ENCODE measurements at regions not wholly inside any gene's neighbourhood (a gene's known extent, or its start where the extent isn't known, plus 50 kb on each side); places are given as distances from the start of the nearest gene placed in this dataset.

DNA sequence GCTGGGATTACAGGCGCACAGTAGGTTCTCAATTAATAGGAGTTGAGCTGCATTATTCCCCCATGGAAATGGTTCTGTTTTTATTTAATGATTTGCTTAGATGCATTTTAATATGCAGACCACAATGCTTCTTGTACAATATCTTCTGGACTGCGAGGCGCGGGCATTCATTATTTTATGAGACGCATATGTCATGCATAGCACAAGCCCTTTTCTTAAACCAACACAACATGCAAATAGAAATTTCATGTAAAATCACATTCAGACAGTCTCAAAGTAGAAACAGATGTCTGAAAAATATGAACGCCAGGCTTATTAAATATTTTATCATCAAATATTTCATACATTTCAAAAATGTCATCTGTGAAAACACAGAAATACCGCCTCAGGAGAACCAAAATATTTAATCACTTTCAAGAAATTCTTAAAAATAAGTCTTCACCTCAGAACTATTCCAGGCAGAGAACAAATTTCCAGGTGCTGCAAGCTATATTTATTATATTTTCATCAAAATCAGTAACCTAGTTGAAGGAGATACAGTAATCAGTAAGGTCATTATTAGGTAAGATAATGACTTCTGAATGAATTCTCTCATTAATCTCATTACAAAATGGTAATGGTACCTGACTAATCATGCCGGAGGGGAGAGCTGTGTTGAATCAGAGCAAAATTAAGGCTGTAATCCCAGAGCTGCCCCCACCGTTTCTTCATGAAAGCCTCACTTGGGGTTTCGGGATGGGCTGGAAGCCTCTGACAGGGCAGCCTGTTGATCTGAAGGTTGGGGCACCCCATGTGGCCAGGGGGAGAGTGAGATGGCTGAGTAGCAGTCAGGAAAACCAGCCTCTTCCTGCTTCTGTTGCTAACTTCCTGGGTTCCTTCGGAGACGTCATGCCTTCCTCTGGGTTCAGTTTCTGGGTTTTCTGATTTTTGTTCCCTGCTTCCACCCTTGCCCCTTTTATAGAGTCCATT is 133.9 kb upstream of the ZNF618 start:
- Histone ChIP-seq H3K4me2 (ENCODE audit: low read length) (no peak overlapping the region), H3K27me3 (ENCODE audit: insufficient read depth, low read length) (peaks cover 15% of the 10 kb centered on the region), H3K27ac (ENCODE audit: low read depth, low read length) (no peak overlapping the region), H2AFZ (ENCODE audit: low read depth, low read length) (no peak overlapping the region), H3K36me3 (ENCODE audit: insufficient read depth, low read length) (no peaks in the 10 kb centered on the region), H3K4me1 (ENCODE audit: insufficient read depth, low read length) (peaks cover 4% of the 10 kb centered on the region), H3K9me3 (ENCODE audit: insufficient read depth, low read depth, low read length) (peaks cover 4% of the 10 kb centered on the region), H4K20me1 (ENCODE audit: insufficient read depth, low read length) (no peaks in the 10 kb centered on the region), H3K9ac (ENCODE audit: low read length) (no peak overlapping the region), H3K79me2 (ENCODE audit: insufficient read depth, low read length) (no peaks in the 10 kb centered on the region), H3K4me3 (ENCODE audit: insufficient read depth, low read depth, low read length) (no peak overlapping the region)
- peaks cover 20% of the 10 kb centered on the region for H3K27me3 Mint-ChIP-seq (ENCODE audit: low read depth, unreplicated experiment)
- no peak for DNase-seq (ENCODE audit: low read depth)
- H3K4me1 Mint-ChIP-seq (ENCODE audit: low read depth, unreplicated experiment): peaks cover 5% of the 10 kb centered on the region
- no peak overlapping the region for H3K27ac Mint-ChIP-seq (ENCODE audit: unreplicated experiment)
- H3K36me3 Mint-ChIP-seq (ENCODE audit: low read depth, unreplicated experiment): no peaks in the 10 kb centered on the region
- H3K4me3 Mint-ChIP-seq (ENCODE audit: unreplicated experiment): no peak overlapping the region
- H3K9me3 Mint-ChIP-seq (ENCODE audit: unreplicated experiment): peaks cover 11% of the 10 kb centered on the region
- TF ChIP-seq, protein P1, sequence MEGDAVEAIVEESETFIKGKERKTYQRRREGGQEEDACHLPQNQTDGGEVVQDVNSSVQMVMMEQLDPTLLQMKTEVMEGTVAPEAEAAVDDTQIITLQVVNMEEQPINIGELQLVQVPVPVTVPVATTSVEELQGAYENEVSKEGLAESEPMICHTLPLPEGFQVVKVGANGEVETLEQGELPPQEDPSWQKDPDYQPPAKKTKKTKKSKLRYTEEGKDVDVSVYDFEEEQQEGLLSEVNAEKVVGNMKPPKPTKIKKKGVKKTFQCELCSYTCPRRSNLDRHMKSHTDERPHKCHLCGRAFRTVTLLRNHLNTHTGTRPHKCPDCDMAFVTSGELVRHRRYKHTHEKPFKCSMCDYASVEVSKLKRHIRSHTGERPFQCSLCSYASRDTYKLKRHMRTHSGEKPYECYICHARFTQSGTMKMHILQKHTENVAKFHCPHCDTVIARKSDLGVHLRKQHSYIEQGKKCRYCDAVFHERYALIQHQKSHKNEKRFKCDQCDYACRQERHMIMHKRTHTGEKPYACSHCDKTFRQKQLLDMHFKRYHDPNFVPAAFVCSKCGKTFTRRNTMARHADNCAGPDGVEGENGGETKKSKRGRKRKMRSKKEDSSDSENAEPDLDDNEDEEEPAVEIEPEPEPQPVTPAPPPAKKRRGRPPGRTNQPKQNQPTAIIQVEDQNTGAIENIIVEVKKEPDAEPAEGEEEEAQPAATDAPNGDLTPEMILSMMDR (IDR thresholded peaks at IDR 0.05; ENCODE audit: insufficient read depth, low read depth, low read length): no peak
- TF ChIP-seq EZH2 (IDR thresholded peaks at IDR 0.05; ENCODE audit: insufficient read depth, low read length): no peak
- no peak for FAIRE-seq

DNA sequence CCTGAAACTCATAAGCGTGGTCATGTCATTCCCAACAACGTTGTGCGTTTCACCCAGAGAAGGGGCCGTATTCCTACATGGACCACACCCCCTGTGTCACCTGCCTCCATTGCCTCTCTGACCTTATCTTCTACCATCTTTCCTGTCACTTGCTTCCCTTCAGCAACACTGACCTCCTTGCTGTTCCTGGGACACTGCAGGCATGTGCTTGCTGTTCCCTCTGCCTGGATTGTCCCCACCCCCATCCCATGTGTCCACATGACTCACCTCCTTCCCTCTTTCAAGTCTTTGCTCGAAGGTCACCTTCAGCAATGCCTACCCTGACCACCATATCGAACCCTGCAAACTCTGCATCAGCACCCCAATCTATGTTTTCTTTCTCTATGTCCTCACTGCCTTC is 133.2 kb upstream of the ZNF618 start:
- H3K36me3 ChIP-seq (ENCODE audit: insufficient read depth, low read length): no peaks in the 10 kb centered on the region
- H3K4me3 ChIP-seq (ENCODE audit: insufficient read depth, low read depth, low read length): no peak overlapping the region
- no peak overlapping the region for H2AFZ ChIP-seq (ENCODE audit: low read depth, low read length)
- no peaks in the 10 kb centered on the region for H3K79me2 ChIP-seq (ENCODE audit: insufficient read depth, low read length)
- H3K9ac ChIP-seq (ENCODE audit: low read length): no peak overlapping the region
- Mint-ChIP-seq H3K9me3 (ENCODE audit: unreplicated experiment) (peaks cover 16% of the 10 kb centered on the region), H3K27ac (ENCODE audit: unreplicated experiment) (no peak overlapping the region), H3K36me3 (ENCODE audit: low read depth, unreplicated experiment) (no peaks in the 10 kb centered on the region), H3K4me1 (ENCODE audit: low read depth, unreplicated experiment) (peaks cover 5% of the 10 kb centered on the region), H3K4me3 (ENCODE audit: unreplicated experiment) (no peak overlapping the region), H3K27me3 (ENCODE audit: low read depth, unreplicated experiment) (peaks cover 16% of the 10 kb centered on the region)
- no peak for TF ChIP-seq EZH2 (IDR thresholded peaks at IDR 0.05; ENCODE audit: insufficient read depth, low read length)
- TF ChIP-seq, protein P1 (IDR thresholded peaks at IDR 0.05; ENCODE audit: insufficient read depth, low read depth, low read length): no peak
- peaks cover 4% of the 10 kb centered on the region for H3K9me3 ChIP-seq (ENCODE audit: insufficient read depth, low read depth, low read length)
- H3K27me3 ChIP-seq (ENCODE audit: insufficient read depth, low read length): peaks cover 15% of the 10 kb centered on the region
- no peak overlapping the region for H3K27ac ChIP-seq (ENCODE audit: low read depth, low read length)
- no peak for DNase-seq (ENCODE audit: low read depth)
- FAIRE-seq: no peak
- peaks cover 4% of the 10 kb centered on the region for H3K4me1 ChIP-seq (ENCODE audit: insufficient read depth, low read length)
- no peak overlapping the region for H3K4me2 ChIP-seq (ENCODE audit: low read length)
- H4K20me1 ChIP-seq (ENCODE audit: insufficient read depth, low read length): no peaks in the 10 kb centered on the region

DNA sequence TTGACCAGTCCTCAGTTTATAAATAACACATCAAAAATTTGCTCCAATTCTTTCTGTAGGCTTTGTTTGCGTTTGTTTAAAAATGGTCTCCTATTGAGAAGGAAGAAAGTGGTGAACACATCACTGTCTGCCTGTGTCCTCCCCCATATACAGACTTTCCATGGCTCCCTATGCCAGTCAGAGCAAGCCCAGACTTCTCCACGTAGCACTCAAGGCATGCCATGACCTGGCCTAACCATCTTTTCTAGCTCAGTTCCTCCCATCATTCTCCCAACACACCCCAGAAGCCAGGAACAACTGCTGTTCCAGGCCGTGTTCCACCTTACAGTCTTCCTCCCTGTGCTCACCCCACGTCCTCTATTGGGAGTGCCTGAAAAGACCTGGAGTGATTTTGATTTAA is 129.6 kb upstream of the ZNF618 start:
- peaks cover 19% of the 10 kb centered on the region for H3K9me3 Mint-ChIP-seq (ENCODE audit: unreplicated experiment)
- H3K4me1 Mint-ChIP-seq (ENCODE audit: low read depth, unreplicated experiment): peaks cover 2% of the 10 kb centered on the region
- peaks cover 11% of the 10 kb centered on the region for H3K27me3 ChIP-seq (ENCODE audit: insufficient read depth, low read length)
- H3K27ac ChIP-seq (ENCODE audit: low read depth, low read length): no peak overlapping the region
- no peak for FAIRE-seq
- no peak for TF ChIP-seq EZH2 (IDR thresholded peaks at IDR 0.05; ENCODE audit: insufficient read depth, low read length)
- H2AFZ ChIP-seq (ENCODE audit: low read depth, low read length): no peak overlapping the region
- no peak overlapping the region for H3K9ac ChIP-seq (ENCODE audit: low read length)
- no peaks in the 10 kb centered on the region for H3K36me3 ChIP-seq (ENCODE audit: insufficient read depth, low read length)
- H3K4me3 Mint-ChIP-seq (ENCODE audit: unreplicated experiment): no peak overlapping the region
- peaks cover 8% of the 10 kb centered on the region for H3K9me3 ChIP-seq (ENCODE audit: insufficient read depth, low read depth, low read length)
- H3K27me3 Mint-ChIP-seq (ENCODE audit: low read depth, unreplicated experiment): peaks cover 9% of the 10 kb centered on the region
- H3K36me3 Mint-ChIP-seq (ENCODE audit: low read depth, unreplicated experiment): no peaks in the 10 kb centered on the region
- H4K20me1 ChIP-seq (ENCODE audit: insufficient read depth, low read length): no peaks in the 10 kb centered on the region
- no peak overlapping the region for H3K4me3 ChIP-seq (ENCODE audit: insufficient read depth, low read depth, low read length)
- H3K79me2 ChIP-seq (ENCODE audit: insufficient read depth, low read length): no peaks in the 10 kb centered on the region
- no peak for DNase-seq (ENCODE audit: low read depth)
- H3K4me2 ChIP-seq (ENCODE audit: low read length): no peak overlapping the region
- H3K4me1 ChIP-seq (ENCODE audit: insufficient read depth, low read length): no peaks in the 10 kb centered on the region
- no peak overlapping the region for H3K27ac Mint-ChIP-seq (ENCODE audit: unreplicated experiment)

Measured in astrocyte (in vitro differentiated cells and primary cell).